Activated T-cell treated with anti-CD3 and anti-CD28 coated beads, Interleukin-2, amount 50 U/mL, for 72 hours (primary cell): ENCODE measurements at regions not wholly inside any gene's neighbourhood (a gene's known extent, or its start where the extent isn't known, plus 50 kb on each side); places are given as distances from the start of the nearest gene placed in this dataset.
A peak's percentile ranks its signal among the peaks of the same experiment; 100 is the strongest.
"Not testable (repeated sequence)": the region's sequence is repeated elsewhere in the genome, so short reads cannot be mapped to it uniquely, and the experiment has no call there.

Experiments used
- ATAC-seq, 2 donors: fragments of 150-1000 bp; cut with Tn5 transposase; replicated peaks in 1 of 2; 2 replicates each; pipeline ENCODE4 v1.10.0; 2021; ENCODE audit warnings: moderate library complexity in 2 of 2, mild to moderate bottlenecking in 1 of 2
- DNase-seq, 2 donors: peaks; one replicate each; pipeline ENCODE4 v3.0.0; 2021 to 2022; ENCODE audit warnings: mixed read lengths in 1 of 2
- H3K27ac Mint-ChIP-seq: one replicate; pipeline ENCODE4 v1.8.0; 2022; ENCODE audit warnings: mild to moderate bottlenecking, moderate library complexity, mixed read lengths
- H3K27me3 Mint-ChIP-seq: one replicate; pipeline ENCODE4 v1.8.0; 2022; ENCODE audit warnings: low read depth, mixed read lengths
- H3K36me3 Mint-ChIP-seq, 2 donors: one replicate each; pipeline ENCODE4 v1.8.0; 2022; ENCODE audit warnings: mixed read lengths in 2 of 2, mild to moderate bottlenecking in 1 of 2; ENCODE audit not compliant: insufficient read depth in 2 of 2
- H3K4me1 Mint-ChIP-seq: one replicate; pipeline ENCODE4 v1.8.0; 2022; ENCODE audit warnings: low read depth, mixed read lengths
- H3K4me3 Mint-ChIP-seq, 2 donors: one replicate each; pipeline ENCODE4 v1.8.0; 2022; ENCODE audit warnings: mild to moderate bottlenecking in 2 of 2, mixed read lengths in 2 of 2, moderate library complexity in 2 of 2
- H3K9me3 Mint-ChIP-seq, 2 donors: one replicate each; pipeline ENCODE4 v1.8.0; 2022; ENCODE audit warnings: mixed read lengths in 2 of 2

DNA sequence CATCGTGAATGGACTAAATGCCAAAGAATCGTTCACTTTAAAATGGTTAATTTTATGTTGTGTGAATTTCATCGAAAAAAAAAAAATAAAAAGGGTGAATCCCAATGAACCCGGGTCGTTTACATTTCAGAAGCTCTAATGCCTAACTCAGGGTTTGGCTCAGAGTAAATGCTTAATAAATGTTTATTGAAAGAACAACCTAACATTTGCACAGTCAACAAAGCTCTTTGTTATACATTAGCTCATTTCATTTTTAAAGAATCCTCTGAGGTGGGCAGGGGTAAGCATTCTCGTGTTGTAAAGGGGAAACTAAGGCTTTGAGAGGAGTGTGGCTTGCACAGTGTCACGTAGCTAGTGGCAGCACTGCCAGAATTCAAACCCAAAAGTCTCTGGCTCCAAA is 109.5 kb downstream of the RPLP1 start:
- no peak for ATAC-seq
- DNase-seq, result no peak
- Mint-ChIP-seq H3K9me3 (no peaks in the 10 kb centered on the region), H3K36me3 (no peaks in the 10 kb centered on the region), H3K27ac (no peak overlapping the region), H3K4me1 (no peaks in the 10 kb centered on the region), H3K4me3 (no peak overlapping the region), H3K27me3 (peaks cover 7% of the 10 kb centered on the region)

DNA sequence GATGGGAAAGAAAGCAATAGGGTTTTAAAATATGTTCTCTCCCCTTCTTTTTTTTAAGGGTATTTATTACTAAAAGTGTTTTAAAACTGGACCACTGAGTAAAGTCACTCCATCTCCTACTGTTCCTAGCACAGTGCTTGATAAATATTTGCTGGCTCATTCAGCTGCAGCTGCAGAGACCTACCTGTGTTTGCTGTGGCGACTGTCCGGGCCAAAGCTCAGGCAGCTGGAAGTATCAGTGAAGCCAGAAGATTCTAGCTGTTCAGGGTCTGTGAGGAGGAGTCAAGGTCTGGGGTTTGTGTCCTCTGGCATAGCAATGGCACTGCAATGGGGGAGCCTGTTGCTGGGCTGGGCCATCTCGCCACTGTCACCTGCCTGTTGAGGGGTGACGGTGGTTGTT is 109.9 kb downstream of the RPLP1 start:
- Mint-ChIP-seq H3K36me3 (no peaks in the 10 kb centered on the region), H3K4me3 (no peak overlapping the region), H3K27me3 (peaks cover 7% of the 10 kb centered on the region), H3K27ac (no peak overlapping the region), H3K9me3 (no peaks in the 10 kb centered on the region), H3K4me1 (no peaks in the 10 kb centered on the region)
- no peak for ATAC-seq
- DNase-seq, result no peak

DNA sequence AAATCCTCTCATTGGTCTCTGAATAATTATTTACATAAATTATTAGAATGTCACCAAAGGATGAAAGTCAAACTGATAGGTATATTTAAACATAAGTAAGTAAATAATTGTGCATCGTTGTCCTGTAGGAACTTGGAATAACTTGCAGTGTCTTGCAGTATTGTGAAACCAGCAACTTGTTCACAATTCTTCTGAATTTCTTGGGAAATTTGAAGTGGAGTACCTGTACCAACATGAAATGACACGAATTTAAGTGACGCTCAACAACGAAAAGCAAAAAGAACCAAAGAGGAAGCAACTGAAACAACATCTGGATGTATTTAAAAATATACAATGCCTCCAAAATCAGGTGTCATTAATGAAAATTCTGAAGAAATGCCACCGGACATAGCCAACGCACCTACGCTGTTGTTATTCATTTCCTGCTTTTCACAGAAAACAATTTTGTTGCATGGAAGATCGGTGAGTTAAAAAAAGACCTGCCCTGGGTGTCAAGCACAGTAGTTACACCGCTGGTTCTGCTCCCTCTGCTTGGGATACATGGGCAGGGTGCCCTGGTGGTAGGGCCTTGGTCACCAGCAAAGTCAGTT is 112.5 kb downstream of the RPLP1 start:
- H3K27me3 Mint-ChIP-seq, result peaks cover 14% of the 10 kb centered on the region
- H3K4me1 Mint-ChIP-seq, result no peaks in the 10 kb centered on the region
- no peaks in the 10 kb centered on the region for H3K9me3 Mint-ChIP-seq
- DNase-seq (no peak), ATAC-seq (no peak)
- no peaks in the 10 kb centered on the region for H3K36me3 Mint-ChIP-seq
- H3K4me3 Mint-ChIP-seq, result no peak overlapping the region
- H3K27ac Mint-ChIP-seq, result no peak overlapping the region

DNA sequence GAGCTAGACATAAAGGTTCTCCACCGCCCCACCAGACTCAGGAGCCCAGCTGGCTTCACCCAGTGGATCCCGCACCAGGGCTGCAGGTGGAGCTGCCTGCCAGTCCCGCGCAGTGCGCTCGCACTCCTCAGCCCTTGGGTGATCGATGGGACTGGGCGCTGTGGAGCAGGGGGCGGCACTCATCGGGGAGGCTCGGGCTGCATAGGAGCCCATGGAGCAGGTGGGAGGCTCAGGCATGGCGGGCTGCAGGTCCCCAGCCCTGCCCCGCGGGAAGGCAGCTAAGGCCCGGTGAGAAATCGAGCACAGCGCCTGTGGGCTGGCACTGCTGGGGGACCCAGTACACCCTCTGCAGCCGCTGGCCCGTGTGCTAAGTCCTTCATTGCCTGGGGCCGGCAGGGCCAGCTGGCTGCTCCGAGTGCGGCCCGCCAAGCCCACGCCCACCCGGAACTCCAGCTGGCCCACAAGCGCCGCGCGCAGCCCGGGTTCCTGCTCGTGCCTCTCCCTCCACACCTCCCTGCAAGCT is 114.7 kb downstream of the RPLP1 start:
- not testable (repeated sequence) for H3K9me3 Mint-ChIP-seq, ATAC-seq, H3K36me3 Mint-ChIP-seq, DNase-seq, H3K27ac Mint-ChIP-seq, H3K4me3 Mint-ChIP-seq, H3K4me1 Mint-ChIP-seq
- H3K27me3 Mint-ChIP-seq, result peaks cover 14% of the 10 kb centered on the region

DNA sequence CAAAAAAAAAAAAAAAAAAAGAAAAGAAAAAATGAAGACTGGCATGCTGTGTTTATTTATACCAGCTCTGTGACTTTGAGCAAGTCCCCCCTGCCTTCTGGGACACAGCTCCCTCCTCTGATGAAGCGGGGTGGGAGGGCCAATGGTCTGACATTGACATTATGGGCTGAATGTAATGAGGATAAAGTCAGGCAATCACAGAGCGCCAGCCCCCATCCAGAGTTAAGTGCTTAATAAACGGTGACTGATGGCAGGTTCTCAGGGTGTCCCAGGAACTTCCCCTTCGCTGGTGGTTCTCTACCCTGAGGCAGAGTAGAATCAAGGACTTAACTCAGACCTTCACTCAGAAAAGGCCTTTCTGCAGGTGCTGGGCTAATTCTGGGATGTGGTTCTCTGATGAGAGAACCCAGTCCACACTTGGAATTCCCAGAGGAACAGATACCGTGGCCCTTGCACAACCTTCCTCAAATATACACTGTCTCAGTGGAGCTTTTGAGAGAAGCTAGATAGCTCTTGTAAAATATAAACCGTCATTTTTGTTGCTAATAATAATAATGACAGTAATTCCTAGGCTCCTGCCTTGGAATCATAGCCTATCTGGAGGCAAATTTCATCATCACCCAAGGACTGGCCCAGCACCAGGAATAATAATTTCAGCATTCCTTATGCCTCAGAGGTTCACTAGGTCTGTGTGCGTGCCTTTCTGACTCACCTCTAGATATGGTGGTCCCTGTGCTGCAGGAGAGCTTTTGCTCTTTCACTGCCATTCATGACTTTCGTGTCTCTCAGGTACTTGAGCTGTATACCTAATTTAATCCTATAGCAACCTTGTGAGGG is 115.8 kb downstream of the RPLP1 start:
- Mint-ChIP-seq H3K27ac (no peak overlapping the region), H3K4me3 (no peak overlapping the region), H3K9me3 (no peaks in the 10 kb centered on the region), H3K27me3 (peaks cover 8% of the 10 kb centered on the region), H3K4me1 (peaks cover 2% of the 10 kb centered on the region), H3K36me3 (no peaks in the 10 kb centered on the region)
- no peak for ATAC-seq
- no peak for DNase-seq

DNA sequence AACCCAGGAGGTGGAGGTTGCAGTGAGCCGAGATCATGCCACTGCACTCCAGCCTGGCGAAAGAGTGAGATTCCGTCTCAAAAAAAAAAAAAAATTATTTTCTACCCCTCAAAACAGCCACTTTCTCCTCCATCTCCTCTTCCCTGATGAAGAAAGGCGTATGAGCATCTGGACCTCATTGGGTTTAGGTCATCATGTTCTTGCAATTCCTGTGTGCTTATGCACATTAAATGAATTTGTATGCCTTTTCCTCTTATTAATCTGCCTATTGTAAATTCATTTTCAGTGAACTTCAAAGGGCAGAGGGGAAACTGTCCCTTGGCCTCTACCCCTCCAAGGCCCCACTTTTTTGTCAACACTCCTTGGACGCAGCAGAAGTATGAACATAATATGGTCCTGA is 117.8 kb downstream of the RPLP1 start:
- no peak for ATAC-seq
- H3K9me3 Mint-ChIP-seq, result no peaks in the 10 kb centered on the region
- peaks cover 22% of the 10 kb centered on the region for H3K4me1 Mint-ChIP-seq
- H3K4me3 Mint-ChIP-seq, result no peak overlapping the region
- no peak overlapping the region for H3K27ac Mint-ChIP-seq
- peaks cover 8% of the 10 kb centered on the region for H3K27me3 Mint-ChIP-seq
- no peaks in the 10 kb centered on the region for H3K36me3 Mint-ChIP-seq
- DNase-seq, result no peak

DNA sequence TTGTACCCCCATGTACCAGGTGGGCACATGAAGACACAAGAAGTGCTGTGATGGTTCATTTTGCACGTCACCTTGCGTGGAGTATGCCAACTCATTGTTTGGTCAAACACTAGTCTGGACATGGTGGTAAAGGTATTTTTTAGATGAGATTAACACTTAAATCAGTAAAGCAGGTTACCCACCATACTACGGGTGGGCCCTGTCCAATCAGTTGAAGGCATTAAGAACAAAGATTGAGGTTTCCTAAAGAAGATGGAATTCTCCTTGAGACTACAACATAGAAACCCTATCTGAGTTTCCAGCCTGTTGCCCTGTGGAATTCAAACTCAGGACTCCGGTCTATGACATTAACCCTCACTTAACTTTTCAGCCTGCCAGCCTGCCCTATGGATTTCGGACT is 118.4 kb downstream of the RPLP1 start:
- Mint-ChIP-seq H3K9me3 (no peaks in the 10 kb centered on the region), H3K4me1 (peaks cover 28% of the 10 kb centered on the region), H3K27me3 (peaks cover 8% of the 10 kb centered on the region), H3K27ac (no peak overlapping the region), H3K36me3 (no peaks in the 10 kb centered on the region), H3K4me3 (no peak overlapping the region)
- no peak for ATAC-seq
- no peak for DNase-seq

DNA sequence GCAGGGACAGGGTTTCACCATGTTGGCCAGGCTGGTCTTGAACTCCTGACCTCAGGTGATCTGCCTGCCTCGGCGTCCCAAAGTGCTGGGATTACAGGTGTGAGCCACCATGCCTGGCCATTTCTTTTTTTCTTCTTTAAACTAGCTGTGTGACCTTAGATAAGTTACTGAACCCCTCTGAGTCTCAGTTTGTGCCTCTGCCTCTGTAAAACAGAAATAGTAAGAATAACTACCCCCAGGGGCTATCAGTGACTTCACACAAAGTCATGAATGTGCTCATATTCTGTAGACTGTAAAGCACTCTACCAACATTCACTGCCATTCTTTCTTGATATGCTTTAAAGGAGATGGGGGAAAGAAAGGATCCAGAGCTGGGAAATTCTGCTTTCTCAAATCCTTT is 120.7 kb downstream of the RPLP1 start:
- not testable (repeated sequence) for H3K9me3 Mint-ChIP-seq, DNase-seq, ATAC-seq, H3K4me3 Mint-ChIP-seq, H3K27ac Mint-ChIP-seq, H3K36me3 Mint-ChIP-seq, H3K27me3 Mint-ChIP-seq
- peaks cover 33% of the 10 kb centered on the region for H3K4me1 Mint-ChIP-seq

DNA sequence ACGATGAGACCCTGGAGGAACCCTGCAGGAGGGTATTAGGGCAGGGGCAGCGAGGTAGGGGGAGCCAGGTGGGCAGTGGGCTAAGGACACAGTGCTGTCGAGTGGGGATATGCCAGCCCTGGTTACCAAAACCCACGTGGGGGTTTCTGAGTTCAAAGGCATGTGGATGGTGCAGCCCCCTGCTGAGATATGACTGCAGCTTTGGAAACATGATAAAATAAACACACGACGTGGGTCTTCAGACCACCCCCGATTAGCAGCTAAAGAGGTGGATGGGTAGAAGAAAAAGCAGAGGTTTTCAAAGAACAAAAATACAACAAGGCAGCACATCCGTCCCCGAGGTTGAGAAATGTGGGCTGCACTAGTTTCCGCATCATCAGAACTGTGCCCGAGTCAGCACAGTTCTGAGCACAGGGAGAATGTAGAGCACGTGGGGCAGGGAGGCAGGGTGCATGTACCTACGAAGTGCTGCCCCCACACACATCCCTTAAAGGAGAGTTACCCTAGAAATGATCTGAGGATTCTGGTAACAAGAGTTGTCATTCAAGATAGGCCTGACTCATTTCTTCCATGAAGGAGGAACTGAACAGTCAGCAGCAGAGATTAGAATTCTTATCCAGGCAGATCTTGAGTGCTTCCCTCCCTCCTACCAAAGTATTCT is 121.3 kb downstream of the RPLP1 start:
- Mint-ChIP-seq H3K36me3 (no peaks in the 10 kb centered on the region), H3K9me3 (no peaks in the 10 kb centered on the region), H3K27ac (peak overlapping the region; percentile 51), H3K4me3 (peak overlapping the region; percentile 3 to 54), H3K27me3 (peaks cover 8% of the 10 kb centered on the region), H3K4me1 (peaks cover 33% of the 10 kb centered on the region)
- ATAC-seq (peak; percentile 96 to 97), DNase-seq (peak; percentile 62)

DNA sequence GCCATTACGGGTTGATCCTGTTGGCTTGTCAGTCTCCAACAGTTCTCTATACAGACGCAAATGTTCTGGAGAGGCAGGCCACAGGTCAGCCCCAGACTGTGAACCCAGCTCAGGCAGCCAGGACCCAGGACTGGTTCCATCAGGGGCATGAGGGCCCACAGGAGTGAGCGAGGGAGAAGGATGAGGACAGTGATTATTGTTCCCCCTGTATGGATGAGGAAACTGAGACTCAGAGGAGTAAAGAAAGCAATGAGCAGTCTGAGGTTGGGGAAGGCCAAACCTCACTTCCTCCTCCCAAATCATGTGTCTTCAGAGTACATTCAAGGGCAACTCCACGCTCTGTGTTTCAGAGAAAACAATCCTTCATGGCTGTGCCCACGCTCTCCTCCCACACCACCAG is 121.9 kb downstream of the RPLP1 start:
- DNase-seq (no peak), ATAC-seq (peak; percentile 14 to 18)
- Mint-ChIP-seq H3K27ac (peak overlapping the region; percentile 51), H3K9me3 (no peaks in the 10 kb centered on the region), H3K36me3 (no peaks in the 10 kb centered on the region), H3K4me3 (peak overlapping the region in 1 of 2 donors; percentile 54), H3K4me1 (peaks cover 33% of the 10 kb centered on the region), H3K27me3 (peaks cover 10% of the 10 kb centered on the region)

DNA sequence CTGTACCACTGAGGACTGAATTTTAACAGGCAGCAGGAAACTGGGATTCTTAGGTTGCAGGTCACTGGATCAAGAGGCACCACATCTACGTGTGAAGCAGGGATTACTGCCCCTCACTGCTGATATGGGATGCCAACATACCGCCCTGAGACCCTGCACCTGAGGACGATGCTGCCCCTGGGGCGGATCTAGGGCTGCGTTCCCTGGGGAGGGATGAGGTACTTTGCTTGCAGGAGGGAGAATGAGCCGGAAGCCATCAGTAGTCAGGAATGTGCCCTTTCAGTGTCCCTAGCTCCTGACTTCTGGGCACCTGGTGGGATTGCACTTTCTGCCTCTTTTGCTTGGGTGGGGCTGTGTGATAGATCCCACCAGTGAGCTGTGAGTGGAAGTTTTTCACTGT is 122.8 kb downstream of the RPLP1 start:
- Mint-ChIP-seq H3K27ac (no peak overlapping the region), H3K27me3 (peaks cover 7% of the 10 kb centered on the region), H3K9me3 (no peaks in the 10 kb centered on the region), H3K36me3 (no peaks in the 10 kb centered on the region), H3K4me1 (peaks cover 33% of the 10 kb centered on the region), H3K4me3 (no peak overlapping the region)
- DNase-seq, result no peak
- no peak for ATAC-seq

DNA sequence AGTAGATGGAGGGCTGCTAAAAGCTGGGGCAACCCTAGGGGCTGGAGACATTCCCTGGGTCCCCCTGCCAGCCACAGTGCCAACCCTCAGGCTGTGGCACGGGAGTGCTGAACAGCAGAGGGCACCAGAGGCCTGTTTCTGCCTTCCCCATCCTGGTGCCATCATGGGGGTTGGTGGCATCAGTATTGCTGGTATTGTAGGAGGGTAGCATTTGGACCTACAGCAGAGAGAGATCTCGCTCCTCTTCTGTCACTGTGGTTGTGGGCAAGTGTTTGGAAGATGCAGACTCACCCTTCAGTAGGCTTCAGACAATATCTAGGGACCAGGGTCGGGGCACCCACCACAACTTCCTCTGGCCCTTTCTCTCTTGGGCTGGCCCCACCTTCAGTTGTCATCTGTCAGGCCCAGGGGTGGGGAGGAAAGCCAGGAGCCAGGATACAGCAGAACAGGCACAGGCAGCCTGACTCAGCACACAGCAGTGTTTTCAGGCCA is 123.5 kb downstream of the RPLP1 start:
- H3K27me3 Mint-ChIP-seq, result peaks cover 7% of the 10 kb centered on the region

DNA sequence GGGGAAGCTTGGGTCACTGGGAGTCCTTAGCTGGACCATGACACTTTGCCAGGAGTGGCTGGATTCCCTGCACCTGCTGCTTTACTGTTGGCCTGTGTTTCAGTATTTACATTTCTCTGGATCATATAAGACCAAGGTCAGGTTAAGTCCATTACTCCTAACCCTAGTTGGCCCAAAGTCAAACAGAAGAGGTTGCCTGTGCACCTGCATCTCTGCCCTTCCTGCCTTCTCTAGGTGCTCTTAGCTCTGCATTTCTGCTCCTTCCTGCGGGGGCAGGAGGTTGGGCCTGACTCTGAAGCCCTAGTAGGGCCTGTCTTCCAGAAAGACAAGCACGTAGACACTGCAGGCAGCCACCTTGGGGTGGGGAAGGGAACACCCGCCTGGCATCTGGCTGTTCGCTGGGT is 124.3 kb downstream of the RPLP1 start:
- Mint-ChIP-seq H3K9me3 (no peaks in the 10 kb centered on the region), H3K36me3 (no peaks in the 10 kb centered on the region), H3K4me1 (peaks cover 33% of the 10 kb centered on the region), H3K4me3 (no peak overlapping the region), H3K27me3 (peaks cover 11% of the 10 kb centered on the region), H3K27ac (no peak overlapping the region)
- ATAC-seq, result no peak
- DNase-seq, result no peak

More for the DNA sequence above, 123.5 kb downstream of the RPLP1 start:
- no peaks in the 10 kb centered on the region for H3K36me3 Mint-ChIP-seq
- no peak overlapping the region for H3K4me3 Mint-ChIP-seq
- peak overlapping the region; percentile 29 for H3K27ac Mint-ChIP-seq
- peak; percentile 73 to 76 for DNase-seq
- H3K4me1 Mint-ChIP-seq, result peaks cover 33% of the 10 kb centered on the region
- no peaks in the 10 kb centered on the region for H3K9me3 Mint-ChIP-seq
- peak; percentile 63 to 67 for ATAC-seq
